ENCODE measurements at regions not wholly inside any gene's neighbourhood (a gene's known extent, or its start where the extent isn't known, plus 50 kb on each side); places are given as distances from the start of the nearest gene placed in this dataset.

DNA sequence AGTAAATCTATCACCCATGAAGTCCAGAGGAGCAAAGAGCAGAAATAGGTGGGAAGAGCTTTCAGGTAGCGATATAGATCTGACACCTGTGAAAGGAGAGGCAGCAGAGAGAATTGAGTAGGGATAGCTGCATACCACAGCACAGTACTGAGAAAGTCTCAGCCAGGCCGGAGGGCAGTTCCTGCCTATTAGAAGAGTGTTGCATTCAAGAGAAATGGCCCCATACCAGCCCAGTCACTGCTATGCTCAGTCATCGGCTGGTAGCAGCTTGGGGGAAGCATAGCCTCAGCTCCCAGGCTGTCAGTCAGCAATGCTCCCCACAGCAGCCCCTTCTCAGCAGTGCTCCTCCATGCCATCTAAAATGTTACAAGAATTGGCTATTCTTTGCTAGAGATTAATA, 285.1 kb upstream of the CDH6 start:
- TF ChIP-seq GATA2 (IDR thresholded peaks at IDR 0.05; ENCODE audit: low read depth, low read length) = no peak
- TF ChIP-seq GATA3 (IDR thresholded peaks at IDR 0.05; ENCODE audit: low read depth, low read length) = no peak

DNA sequence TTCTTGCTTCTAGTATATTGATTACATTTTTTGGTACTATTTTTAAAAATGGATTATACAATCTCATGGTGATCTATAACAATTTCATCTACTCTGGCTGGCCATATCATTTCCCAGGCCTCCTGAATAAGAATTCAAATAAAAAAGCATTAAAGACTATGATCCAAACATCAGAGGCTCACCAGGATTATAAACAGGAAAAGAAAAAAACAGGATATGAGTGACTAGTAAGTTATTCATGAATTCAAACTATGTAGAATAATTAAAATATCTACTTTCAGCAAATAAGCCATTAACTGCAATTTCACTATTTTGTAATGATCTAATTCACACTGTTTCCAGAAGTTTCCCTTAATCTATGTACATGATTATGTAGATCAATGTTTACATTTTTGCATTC, 293.1 kb upstream of the CDH6 start:
- TF ChIP-seq GATA2 (IDR thresholded peaks at IDR 0.05; ENCODE audit: low read depth, low read length) (no peak), GATA3 (IDR thresholded peaks at IDR 0.05; ENCODE audit: low read depth, low read length) (no peak)

DNA sequence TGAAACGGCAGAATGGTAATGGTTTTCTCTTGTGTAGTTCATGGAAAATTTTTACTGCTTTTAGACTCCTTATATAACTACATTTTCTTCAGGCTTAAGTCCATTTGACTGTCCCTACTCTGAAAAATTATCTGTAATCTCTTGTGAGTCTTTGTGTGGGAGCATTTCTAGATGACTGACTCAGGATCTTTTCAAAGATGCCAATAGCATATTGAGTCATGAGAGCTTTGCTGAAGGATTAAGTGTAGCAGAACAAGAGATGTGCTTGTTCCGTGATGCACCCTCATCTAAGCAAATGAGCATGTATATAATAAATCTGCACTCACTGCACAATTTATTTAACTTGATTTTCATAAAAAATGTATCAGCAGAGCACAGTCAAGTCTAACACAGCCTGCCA, 298.7 kb upstream of the CDH6 start:
- no peak for TF ChIP-seq GATA3 (IDR thresholded peaks at IDR 0.05; ENCODE audit: low read depth, low read length)
- no peak for TF ChIP-seq GATA2 (IDR thresholded peaks at IDR 0.05; ENCODE audit: low read depth, low read length)

DNA sequence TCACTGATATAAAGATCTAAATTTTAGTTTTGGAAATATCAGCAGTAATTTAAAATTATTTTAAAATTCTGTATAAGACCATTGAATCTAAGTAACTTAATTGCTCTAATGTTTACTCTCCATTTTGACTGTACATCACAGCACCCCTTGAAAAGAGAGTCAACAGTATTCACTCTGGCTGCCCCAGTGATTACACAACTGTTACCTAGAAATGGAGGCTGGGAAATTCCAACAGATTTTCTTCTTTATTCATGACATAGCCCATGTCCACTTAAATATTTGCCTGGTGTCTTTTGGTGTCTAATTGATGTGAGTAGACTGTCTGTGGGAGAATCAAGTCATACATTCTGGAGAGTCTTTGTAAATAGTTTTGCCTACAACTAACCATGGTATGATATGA, 301.8 kb upstream of the CDH6 start:
- TF ChIP-seq GATA3 (IDR thresholded peaks at IDR 0.05; ENCODE audit: low read depth, low read length) = no peak
- no peak for TF ChIP-seq GATA2 (IDR thresholded peaks at IDR 0.05; ENCODE audit: low read depth, low read length)

DNA sequence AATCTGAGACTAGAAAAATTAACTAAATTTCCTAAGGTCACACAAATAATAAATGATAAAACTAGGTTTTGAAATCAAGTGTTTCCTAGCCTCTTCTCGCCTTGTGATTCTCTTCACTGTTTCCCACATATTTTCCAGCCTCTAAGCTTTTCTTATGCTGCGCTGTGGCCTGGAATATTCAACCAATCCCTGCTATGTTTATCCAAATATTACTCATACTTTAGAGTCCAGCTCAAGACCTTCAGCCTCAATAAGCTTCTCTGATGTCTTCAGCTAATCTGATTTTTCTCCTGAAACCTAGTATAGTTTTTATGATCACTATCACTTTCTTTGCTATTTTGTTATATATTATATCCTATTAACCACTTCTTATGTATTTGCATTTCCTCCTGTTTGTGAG, 303.1 kb upstream of the CDH6 start:
- TF ChIP-seq GATA3 (IDR thresholded peaks at IDR 0.05; ENCODE audit: low read depth, low read length) = no peak
- TF ChIP-seq GATA2 (IDR thresholded peaks at IDR 0.05; ENCODE audit: low read depth, low read length) = no peak

DNA sequence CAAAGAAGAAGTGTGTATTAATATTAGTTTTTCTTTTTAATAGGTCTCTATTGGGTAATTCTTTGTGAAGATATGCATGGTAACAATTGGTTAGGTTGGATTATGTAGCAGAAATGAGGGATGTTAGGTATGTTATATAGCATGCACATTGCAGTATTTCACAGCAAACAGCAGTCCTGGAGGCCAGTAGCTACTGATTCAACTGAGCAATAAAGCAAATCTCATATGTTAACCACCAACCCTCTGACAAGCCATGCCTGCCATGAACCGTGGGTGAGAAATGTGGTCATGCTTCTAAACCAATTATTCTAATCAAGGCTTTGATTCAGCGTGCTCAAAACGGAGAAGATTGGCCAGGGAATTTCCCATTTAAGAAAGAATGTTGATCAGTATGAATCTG, 313.0 kb upstream of the CDH6 start:
- TF ChIP-seq GATA3 (IDR thresholded peaks at IDR 0.05; ENCODE audit: low read depth, low read length) (no peak), GATA2 (IDR thresholded peaks at IDR 0.05; ENCODE audit: low read depth, low read length) (no peak)

DNA sequence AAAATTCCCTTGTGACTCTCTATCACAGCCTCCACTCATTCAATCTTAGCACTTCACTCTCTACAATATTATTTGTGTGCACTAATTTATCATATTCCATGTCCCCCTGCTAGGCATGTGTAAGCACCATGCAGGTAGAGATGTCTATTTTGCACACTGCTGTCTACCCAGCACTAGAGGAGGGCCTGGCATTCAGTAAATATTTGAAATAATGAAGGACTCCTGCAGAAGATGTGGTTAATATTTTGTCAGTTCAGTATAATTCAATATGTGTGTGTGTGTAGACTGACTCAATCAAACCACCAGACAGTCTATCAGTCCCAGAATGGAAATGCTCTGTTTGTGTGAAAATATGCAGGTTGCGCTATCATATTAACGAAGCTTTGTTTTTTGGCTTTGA, 313.6 kb upstream of the CDH6 start:
- TF ChIP-seq GATA3 (IDR thresholded peaks at IDR 0.05; ENCODE audit: low read depth, low read length) (no peak), GATA2 (IDR thresholded peaks at IDR 0.05; ENCODE audit: low read depth, low read length) (no peak)

DNA sequence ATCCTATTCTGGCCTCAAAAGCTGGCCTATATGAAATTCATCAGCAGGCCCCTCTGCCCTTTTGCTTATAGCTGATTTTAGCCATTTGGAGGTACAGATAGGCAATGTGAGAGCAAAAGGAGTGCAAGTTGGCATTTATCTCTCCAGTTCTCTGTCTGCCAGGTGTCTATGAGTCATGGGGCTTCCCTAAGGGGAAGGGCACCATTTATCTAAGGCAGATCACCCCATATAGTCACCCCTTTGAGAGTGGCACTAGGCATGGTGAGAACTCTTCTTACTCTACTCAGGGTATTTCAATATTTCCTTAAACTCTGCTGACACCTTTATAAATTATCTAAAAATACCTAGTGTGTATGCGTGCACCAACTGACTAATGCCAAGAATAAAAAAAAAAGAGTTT, 314.7 kb upstream of the CDH6 start:
- TF ChIP-seq GATA2 (IDR thresholded peaks at IDR 0.05; ENCODE audit: low read depth, low read length) = no peak
- TF ChIP-seq GATA3 (IDR thresholded peaks at IDR 0.05; ENCODE audit: low read depth, low read length) = no peak

DNA sequence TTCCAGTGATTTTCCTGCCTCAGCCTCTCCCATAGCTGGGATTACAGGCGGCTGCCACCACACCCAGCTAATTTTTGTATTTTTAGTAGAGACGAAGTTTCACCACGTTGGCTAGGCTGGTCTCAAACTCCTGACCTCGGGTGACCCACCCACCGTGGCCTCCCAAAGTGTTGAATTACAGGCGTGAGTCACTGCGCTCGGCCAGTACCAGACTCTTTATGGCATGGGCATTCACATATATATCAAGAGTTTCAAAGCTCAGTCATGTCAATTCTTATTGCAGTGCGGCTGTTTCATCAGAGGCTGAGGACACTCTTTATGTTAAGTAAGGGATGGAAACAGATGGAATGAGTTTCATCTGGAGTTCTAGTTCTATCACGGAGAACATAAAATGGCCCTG, 315.2 kb upstream of the CDH6 start:
- TF ChIP-seq GATA2 (IDR thresholded peaks at IDR 0.05; ENCODE audit: low read depth, low read length) (no peak), GATA3 (IDR thresholded peaks at IDR 0.05; ENCODE audit: low read depth, low read length) (no peak)

DNA sequence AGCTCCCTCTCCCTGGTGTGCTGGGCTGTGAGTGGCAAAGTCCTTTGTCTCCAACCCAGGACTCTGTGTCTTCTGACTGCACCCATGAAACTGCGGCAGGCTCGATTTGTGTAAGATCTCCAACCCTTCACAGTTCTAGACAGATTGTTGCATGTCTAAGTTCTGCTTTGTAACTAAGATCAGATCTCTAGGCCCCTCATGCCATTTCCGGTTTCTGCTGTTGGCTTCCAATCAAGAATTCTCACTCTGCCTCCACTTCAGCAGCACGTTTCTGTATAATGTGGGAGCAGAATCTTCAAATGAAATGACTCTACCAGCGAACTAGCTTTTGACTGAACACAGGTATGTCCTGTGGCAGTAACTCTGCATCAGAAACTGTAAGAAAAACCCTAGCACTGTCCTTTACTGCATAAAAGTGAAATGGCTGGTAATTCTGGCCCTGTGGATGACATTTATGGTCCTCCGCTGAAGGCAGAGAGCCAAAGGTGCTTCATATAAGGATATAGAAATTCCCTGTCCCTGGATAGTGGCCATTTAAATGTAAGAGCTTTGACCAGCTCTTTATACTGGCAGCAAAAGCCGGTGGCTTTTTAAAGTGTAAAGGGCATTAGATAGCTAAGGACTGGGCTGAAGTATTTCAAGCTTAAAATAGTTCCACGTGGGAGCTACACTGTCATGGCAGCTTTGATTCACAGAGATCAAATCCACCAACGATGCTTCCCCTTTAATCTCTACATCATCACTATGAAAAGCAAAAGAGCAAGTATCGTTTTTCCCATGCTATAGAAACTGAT, 319.0 kb upstream of the CDH6 start:
- TF ChIP-seq GATA2 (IDR thresholded peaks at IDR 0.05; ENCODE audit: low read depth, low read length) (no peak), GATA3 (IDR thresholded peaks at IDR 0.05; ENCODE audit: low read depth, low read length) (no peak)

DNA sequence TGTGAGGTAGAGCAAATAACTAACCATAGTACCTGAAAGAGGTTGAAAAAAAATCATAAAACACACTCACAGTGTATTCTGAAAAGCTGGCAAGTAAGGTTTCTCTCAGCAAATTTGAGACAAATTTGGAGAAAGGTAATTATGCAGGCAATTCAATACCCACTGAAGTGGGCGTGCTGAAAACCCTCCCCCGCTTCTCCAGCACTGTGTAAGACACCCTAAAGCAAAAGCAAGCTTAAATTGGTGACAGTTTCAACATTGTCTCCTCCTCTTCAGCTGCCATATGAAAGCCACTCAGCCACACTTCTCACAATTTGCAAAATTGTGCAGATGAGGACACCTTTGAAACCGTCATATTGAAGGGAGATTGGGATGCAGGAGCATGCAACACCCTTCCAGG, 322.3 kb upstream of the CDH6 start:
- TF ChIP-seq GATA2 (IDR thresholded peaks at IDR 0.05; ENCODE audit: low read depth, low read length) (no peak), GATA3 (IDR thresholded peaks at IDR 0.05; ENCODE audit: low read depth, low read length) (no peak)

DNA sequence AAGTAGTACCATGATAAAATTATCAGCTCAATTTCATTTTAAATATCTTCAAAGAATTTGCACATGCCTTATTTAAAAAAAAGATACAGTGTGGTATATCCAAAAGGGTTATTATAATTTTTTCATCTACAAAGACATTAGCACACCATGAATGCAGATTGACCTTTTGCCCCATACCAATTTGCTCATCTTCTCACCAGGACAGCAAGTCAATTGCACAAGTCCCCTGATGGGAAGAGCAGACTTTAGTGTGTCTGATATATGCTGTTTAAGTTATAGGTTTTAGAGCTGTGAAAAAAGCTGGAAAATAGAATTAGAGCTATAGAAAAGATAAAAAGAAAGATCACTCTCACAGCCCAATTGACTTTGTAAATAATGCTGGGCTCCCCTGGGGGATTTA, 325.8 kb upstream of the CDH6 start:
- TF ChIP-seq GATA3 (IDR thresholded peaks at IDR 0.05; ENCODE audit: low read depth, low read length) (no peak), GATA2 (IDR thresholded peaks at IDR 0.05; ENCODE audit: low read depth, low read length) (no peak)

DNA sequence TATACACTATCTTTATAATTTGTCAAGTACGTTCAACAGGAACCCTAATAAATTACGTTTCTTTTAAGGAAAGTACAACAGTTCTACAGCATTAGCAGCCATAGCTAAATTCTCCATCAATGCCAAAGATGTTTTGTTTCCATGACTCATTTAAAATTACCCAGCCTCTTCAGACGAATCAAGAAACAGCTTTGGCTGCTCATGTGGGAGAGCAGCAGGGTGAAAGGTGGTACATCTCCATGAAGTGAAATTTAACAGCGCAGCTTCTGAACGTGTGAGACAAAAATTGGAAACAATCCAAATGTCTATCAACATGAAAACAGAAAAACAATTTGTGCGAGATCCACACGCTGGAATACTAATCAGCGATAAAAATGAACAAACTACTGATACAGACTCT, 327.3 kb upstream of the CDH6 start:
- no peak for TF ChIP-seq GATA2 (IDR thresholded peaks at IDR 0.05; ENCODE audit: low read depth, low read length)
- no peak for TF ChIP-seq GATA3 (IDR thresholded peaks at IDR 0.05; ENCODE audit: low read depth, low read length)

DNA sequence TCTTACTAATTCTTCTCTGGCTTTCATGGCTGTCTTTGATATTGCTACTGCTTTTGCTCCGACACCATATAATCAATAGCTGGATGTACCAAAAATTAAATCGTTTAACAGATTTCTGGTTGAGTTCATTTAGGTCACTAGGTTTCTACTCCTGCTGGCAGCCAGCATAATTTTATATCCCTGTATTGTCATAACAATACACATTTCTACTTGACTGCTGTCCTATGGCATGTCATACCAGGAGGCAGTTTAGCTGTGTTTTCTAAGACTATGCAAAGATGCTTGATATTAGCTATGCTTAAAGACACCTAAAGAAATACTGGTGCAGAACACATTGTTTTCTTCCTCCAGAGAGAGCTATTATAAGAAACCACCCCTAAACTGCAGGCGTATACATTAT, 337.2 kb upstream of the CDH6 start:
- TF ChIP-seq GATA2 (IDR thresholded peaks at IDR 0.05; ENCODE audit: low read depth, low read length) (no peak), GATA3 (IDR thresholded peaks at IDR 0.05; ENCODE audit: low read depth, low read length) (no peak)

DNA sequence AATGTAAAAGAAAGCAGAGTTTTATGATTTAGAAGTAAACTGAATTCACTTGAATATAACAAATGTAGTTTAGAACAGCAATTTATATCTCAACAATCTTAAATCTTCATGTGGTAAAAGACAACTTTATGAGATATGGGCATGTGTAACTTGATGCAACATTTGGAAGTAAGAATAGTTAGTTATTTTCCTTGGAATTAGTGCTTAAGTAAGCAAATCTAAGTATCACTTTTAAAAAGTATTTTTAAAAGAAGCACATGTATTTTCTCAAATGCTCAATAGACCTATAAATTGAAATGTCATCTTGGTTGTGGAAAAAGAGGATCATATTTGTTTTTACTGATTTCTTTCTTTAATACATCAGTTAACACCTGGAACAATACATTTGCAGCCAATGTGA, 340.3 kb upstream of the CDH6 start:
- TF ChIP-seq GATA3 (IDR thresholded peaks at IDR 0.05; ENCODE audit: low read depth, low read length) = no peak
- no peak for TF ChIP-seq GATA2 (IDR thresholded peaks at IDR 0.05; ENCODE audit: low read depth, low read length)

DNA sequence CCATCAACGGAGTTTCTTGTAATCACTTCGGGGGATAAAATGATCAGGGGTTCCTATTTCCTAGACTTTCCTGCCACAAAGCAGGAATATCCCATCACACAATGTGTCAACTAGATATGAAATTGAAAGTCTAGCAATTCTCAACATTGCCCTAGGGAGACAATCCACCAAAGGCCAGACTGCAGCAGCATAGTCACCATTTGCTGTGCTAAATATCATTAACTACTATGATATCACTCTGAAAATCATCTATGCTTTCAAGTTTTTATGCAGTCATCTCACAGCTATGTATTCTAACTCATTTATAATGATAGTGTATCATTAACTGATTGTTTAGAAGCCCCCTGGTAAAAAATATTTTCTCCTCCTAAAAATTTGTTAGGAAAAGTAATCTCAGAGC, 342.6 kb upstream of the CDH6 start:
- TF ChIP-seq GATA3 (IDR thresholded peaks at IDR 0.05; ENCODE audit: low read depth, low read length) = no peak
- TF ChIP-seq GATA2 (IDR thresholded peaks at IDR 0.05; ENCODE audit: low read depth, low read length) = no peak
